ENCODE measurements at regions not wholly inside any gene's neighbourhood (a gene's known extent, or its start where the extent isn't known, plus 50 kb on each side); places are given as distances from the start of the nearest gene placed in this dataset.

DNA sequence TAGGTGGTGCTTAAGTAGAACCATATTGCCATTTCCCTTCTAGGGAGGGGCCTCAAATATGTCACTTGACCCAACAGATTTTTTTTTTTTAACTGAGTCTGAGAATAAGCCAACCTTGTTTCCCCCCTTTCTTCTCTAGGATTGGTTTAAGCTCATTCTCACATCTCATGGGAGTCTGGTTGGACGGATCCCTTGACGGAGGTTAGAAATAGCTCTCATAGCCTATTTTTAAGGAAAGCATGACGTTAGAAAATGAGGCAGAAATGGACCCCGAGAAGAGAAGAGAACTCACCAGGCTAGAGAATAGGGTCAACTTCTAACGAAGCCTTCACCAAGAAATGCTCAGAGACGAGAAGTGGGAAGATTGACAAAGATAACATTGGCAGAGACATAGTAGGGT, 95.1 kb upstream of the ZFHX3 start:
- TF ChIP-seq, protein P1, sequence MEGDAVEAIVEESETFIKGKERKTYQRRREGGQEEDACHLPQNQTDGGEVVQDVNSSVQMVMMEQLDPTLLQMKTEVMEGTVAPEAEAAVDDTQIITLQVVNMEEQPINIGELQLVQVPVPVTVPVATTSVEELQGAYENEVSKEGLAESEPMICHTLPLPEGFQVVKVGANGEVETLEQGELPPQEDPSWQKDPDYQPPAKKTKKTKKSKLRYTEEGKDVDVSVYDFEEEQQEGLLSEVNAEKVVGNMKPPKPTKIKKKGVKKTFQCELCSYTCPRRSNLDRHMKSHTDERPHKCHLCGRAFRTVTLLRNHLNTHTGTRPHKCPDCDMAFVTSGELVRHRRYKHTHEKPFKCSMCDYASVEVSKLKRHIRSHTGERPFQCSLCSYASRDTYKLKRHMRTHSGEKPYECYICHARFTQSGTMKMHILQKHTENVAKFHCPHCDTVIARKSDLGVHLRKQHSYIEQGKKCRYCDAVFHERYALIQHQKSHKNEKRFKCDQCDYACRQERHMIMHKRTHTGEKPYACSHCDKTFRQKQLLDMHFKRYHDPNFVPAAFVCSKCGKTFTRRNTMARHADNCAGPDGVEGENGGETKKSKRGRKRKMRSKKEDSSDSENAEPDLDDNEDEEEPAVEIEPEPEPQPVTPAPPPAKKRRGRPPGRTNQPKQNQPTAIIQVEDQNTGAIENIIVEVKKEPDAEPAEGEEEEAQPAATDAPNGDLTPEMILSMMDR (IDR thresholded peaks at IDR 0.05): no peak
- TF ChIP-seq POLR2AphosphoS5 (IDR thresholded peaks at IDR 0.05) (no peak), POLR2A (IDR thresholded peaks at IDR 0.05; ENCODE audit: low read depth) (no peak)
